H1 (cell line): ENCODE measurements at regions not wholly inside any gene's neighbourhood (a gene's known extent, or its start where the extent isn't known, plus 50 kb on each side); places are given as distances from the start of the nearest gene placed in this dataset.

ENCODE experiments used
- CTCF ChIA-PET: fragments of 300-600 bp; sonication (Branson Sonifier 250); formaldehyde crosslinking; loops from one replicate; lab custom pipeline; 2021; ENCODE audit not compliant: partially characterized antibody; lab: Charles Lee
- POLR2A ChIA-PET: fragments of 300-600 bp; sonication (Branson Sonifier 250); formaldehyde crosslinking; loops from one replicate; lab custom pipeline; 2021; ENCODE audit warnings: inconsistent platforms; ENCODE audit not compliant: partially characterized antibody; lab: Charles Lee
- DNase-seq, 2 experiments: peaks; one replicate each; pipeline versions ENCODE4 v3.0.0 to v3.0.0-alpha.2; 2010 to 2022; ENCODE audit warnings: low spot score in 2 of 2, low read depth in 1 of 2, mixed read lengths in 1 of 2
- FAIRE-seq: peaks from 2 replicates; lab custom pipeline; 2011; peaks lifted over from hg19 to GRCh38; lab: Jason Lieb, UNC
- H2AFZ ChIP-seq: 2 replicates; pipeline ENCODE4 v1.8.1; 2012; ENCODE audit warnings: low read length, inconsistent platforms
- H2AK5ac ChIP-seq: 2 replicates; pipeline ENCODE4 v1.6.1; 2013; ENCODE audit warnings: low read depth, low read length
- H2BK120ac ChIP-seq: replicated peaks from 2 replicates; pipeline ENCODE3; 2013; ENCODE audit warnings: low read depth, low read length, inconsistent platforms
- H2BK12ac ChIP-seq: 2 replicates; pipeline ENCODE4 v1.6.1; 2013; ENCODE audit warnings: low read depth, low read length
- H2BK15ac ChIP-seq: 2 replicates; pipeline ENCODE4 v1.6.1; 2013; ENCODE audit warnings: low read length
- H2BK20ac ChIP-seq: 2 replicates; pipeline ENCODE4 v1.6.1; 2013; ENCODE audit warnings: low read length
- H2BK5ac ChIP-seq: 2 replicates; pipeline ENCODE4 v1.6.1; 2013; ENCODE audit warnings: low read depth, low read length
- H3K14ac ChIP-seq: 2 replicates; pipeline ENCODE4 v1.6.1; 2013; ENCODE audit warnings: inconsistent platforms; ENCODE audit not compliant: insufficient read length
- H3K18ac ChIP-seq: 2 replicates; pipeline ENCODE4 v1.6.1; 2013; ENCODE audit warnings: low read length; ENCODE audit errors: extremely low read depth
- H3K23ac ChIP-seq: 2 replicates; pipeline ENCODE4 v1.6.1; 2013; ENCODE audit warnings: inconsistent platforms; ENCODE audit not compliant: insufficient read length
- H3K23me2 ChIP-seq: 2 replicates; pipeline ENCODE4 v1.6.1; 2013; ENCODE audit warnings: low read depth, low read length
- H3K27ac ChIP-seq: 2 replicates; pipeline ENCODE4 v1.6.1; 2011; ENCODE audit warnings: low read depth, low read length, inconsistent platforms
- H3K27me3 ChIP-seq, 4 experiments: replicated peaks in 1 of 4; 1 replicate in 1 of 4; 2 replicates in 3 of 4; pipeline versions ENCODE4 v1.6.1 to v1.8.1; 2011 to 2013; ENCODE audit warnings: low read length in 3 of 4, mild to moderate bottlenecking in 3 of 4, inconsistent platforms in 2 of 4, mixed read lengths in 2 of 4, moderate library complexity in 1 of 4; ENCODE audit not compliant: control insufficient read depth in 3 of 4, insufficient read depth in 3 of 4; ENCODE audit errors: extremely low read depth in 1 of 4
- H3K36me3 ChIP-seq, 4 experiments: 2 replicates each; pipeline versions ENCODE4 v1.6.1 to v1.8.1; 2011 to 2013; ENCODE audit warnings: mild to moderate bottlenecking in 4 of 4, low read length in 3 of 4, moderate library complexity in 2 of 4, control low read depth in 1 of 4, inconsistent platforms in 1 of 4; ENCODE audit not compliant: insufficient read depth in 4 of 4, control insufficient read depth in 2 of 4
- H3K4ac ChIP-seq: replicated peaks from 2 replicates; pipeline ENCODE3; 2013; ENCODE audit warnings: low read length, low read depth, mixed read lengths, inconsistent platforms; ENCODE audit not compliant: insufficient read length
- H3K4me1 ChIP-seq, 4 experiments: replicated peaks in 1 of 4; 1 replicate in 1 of 4; 2 replicates in 3 of 4; pipeline versions ENCODE4 v1.6.1 to v1.8.1; 2011 to 2013; ENCODE audit warnings: low read length in 3 of 4, inconsistent platforms in 2 of 4, mixed read lengths in 1 of 4; ENCODE audit not compliant: insufficient read depth in 4 of 4, control insufficient read depth in 3 of 4
- H3K4me2 ChIP-seq, 2 experiments: 2 replicates each; pipeline versions ENCODE4 v1.6.1 to v1.8.1; 2011 to 2013; ENCODE audit warnings: low read depth in 2 of 2, low read length in 2 of 2, control low read depth in 1 of 2, inconsistent platforms in 1 of 2, mild to moderate bottlenecking in 1 of 2; ENCODE audit not compliant: insufficient read depth in 1 of 2
- H3K4me3 ChIP-seq, 4 experiments: fragments of 200-600, 300-600 bp in 1 of 4; sonication (generic), shearing (Covaris generic), sonication (Bioruptor Twin) in 1 of 4; 2 replicates each; pipeline versions ENCODE4 v1.5.1 to v1.8.1; 2011 to 2016; ENCODE audit warnings: low read length in 4 of 4, low read depth in 3 of 4, control low read depth in 2 of 4, inconsistent platforms in 2 of 4, mild to moderate bottlenecking in 2 of 4, mixed read lengths in 1 of 4, moderate library complexity in 1 of 4; ENCODE audit not compliant: insufficient read depth in 2 of 4; ENCODE audit errors: extremely low read depth in 1 of 4
- H3K56ac ChIP-seq: replicated peaks from 2 replicates; pipeline ENCODE3; 2013; ENCODE audit warnings: low read depth, mild to moderate bottlenecking, mixed read lengths, low read length, inconsistent platforms; ENCODE audit not compliant: insufficient read length
- H3K79me1 ChIP-seq: 2 replicates; pipeline ENCODE4 v1.6.1; 2013; ENCODE audit warnings: low read depth, low read length, control low read depth
- H3K79me2 ChIP-seq, 2 experiments: 2 replicates each; pipeline versions ENCODE4 v1.6.1 to v1.8.1; 2012 to 2013; ENCODE audit warnings: low read length in 2 of 2, mild to moderate bottlenecking in 2 of 2, inconsistent platforms in 1 of 2; ENCODE audit not compliant: insufficient read depth in 2 of 2, control insufficient read depth in 1 of 2
- H3K9ac ChIP-seq, 4 experiments: replicated peaks in 1 of 4; 1 replicate in 1 of 4; 2 replicates in 3 of 4; pipeline versions ENCODE4 v1.6.1 to v1.8.1; 2011 to 2013; ENCODE audit warnings: low read depth in 3 of 4, low read length in 3 of 4, control low read depth in 2 of 4, mild to moderate bottlenecking in 2 of 4, moderate library complexity in 2 of 4, inconsistent platforms in 1 of 4; ENCODE audit errors: extremely low read depth in 1 of 4
- H3K9me3 ChIP-seq, 2 experiments: 2 replicates each; pipeline versions ENCODE4 v1.6.1 to v1.8.1; 2012 to 2013; ENCODE audit warnings: mild to moderate bottlenecking in 2 of 2, moderate library complexity in 2 of 2, control low read depth in 1 of 2, inconsistent platforms in 1 of 2, low read depth in 1 of 2, low read length in 1 of 2, mixed read lengths in 1 of 2; ENCODE audit not compliant: insufficient read depth in 2 of 2
- H4K20me1 ChIP-seq, 2 experiments: replicated peaks in 1 of 2; 2 replicates each; pipeline versions ENCODE3 to v1.8.1; 2011 to 2013; ENCODE audit warnings: inconsistent platforms in 2 of 2, low read length in 2 of 2, mild to moderate bottlenecking in 1 of 2; ENCODE audit not compliant: insufficient read depth in 2 of 2, control insufficient read depth in 1 of 2
- H4K5ac ChIP-seq: 2 replicates; pipeline ENCODE4 v1.6.1; 2013; ENCODE audit warnings: low read length, low read depth, mixed read lengths, inconsistent platforms; ENCODE audit not compliant: insufficient read length
- H4K8ac ChIP-seq: 2 replicates; pipeline ENCODE4 v1.8.0; 2013; ENCODE audit warnings: mild to moderate bottlenecking, moderate library complexity, low read length, inconsistent platforms; ENCODE audit not compliant: insufficient read depth; ENCODE audit errors: extremely low read depth
- H4K91ac ChIP-seq: replicated peaks from 2 replicates; pipeline ENCODE3; 2013; ENCODE audit warnings: low read length, mixed read lengths, inconsistent platforms; ENCODE audit not compliant: insufficient read length
- FOSL1 ChIP-seq: IDR thresholded peaks from 2 replicates; pipeline ENCODE4 v1.6.1; 2011; ENCODE audit warnings: mild to moderate bottlenecking, low read depth, low read length, moderate library complexity; ENCODE audit not compliant: insufficient read depth
- KDM5A ChIP-seq: fragments of 200-600 bp; IDR thresholded peaks from 2 replicates; pipeline ENCODE4 v1.7.1; 2012; ENCODE audit warnings: mild to moderate bottlenecking, low read length, inconsistent platforms, mixed read lengths
- SIX5 ChIP-seq: IDR thresholded peaks from 2 replicates; pipeline ENCODE4 v1.6.1; 2011; ENCODE audit warnings: mild to moderate bottlenecking, low read depth, low read length
- YY1 ChIP-seq: IDR thresholded peaks from 2 replicates; pipeline ENCODE4 v1.6.1; 2011; ENCODE audit warnings: low read depth, mild to moderate bottlenecking, low read length
- ZNF274 ChIP-seq: IDR thresholded peaks from 2 replicates; pipeline ENCODE4 v1.7.0; 2012; ENCODE audit warnings: low read length, borderline replicate concordance; ENCODE audit errors: extremely low read depth
- WGBS, 2 experiments: shearing (Covaris generic) in 1 of 2; methylation state at CpG; one replicate each; pipeline versions ENCODE4 v1.1.6 to v1.1.7; 2013 to 2015; ENCODE audit warnings: low lambda C conversion rate in 2 of 2, mixed read lengths in 2 of 2, inconsistent platforms in 1 of 2, low coverage in 1 of 2, missing lambda C conversion rate in 1 of 2; ENCODE audit not compliant: insufficient replicate concordance in 2 of 2, insufficient coverage in 1 of 2, insufficient read length in 1 of 2; ENCODE audit errors: extremely low coverage in 1 of 2, missing lambda C conversion rate in 1 of 2; 5-methylcytosine and 5-hydroxymethylcytosine counted together
- TF ChIP-seq, protein P1 (sequence below): IDR thresholded peaks from 2 replicates; pipeline ENCODE4 v1.6.1; 2012; ENCODE audit warnings: inconsistent platforms

DNA sequence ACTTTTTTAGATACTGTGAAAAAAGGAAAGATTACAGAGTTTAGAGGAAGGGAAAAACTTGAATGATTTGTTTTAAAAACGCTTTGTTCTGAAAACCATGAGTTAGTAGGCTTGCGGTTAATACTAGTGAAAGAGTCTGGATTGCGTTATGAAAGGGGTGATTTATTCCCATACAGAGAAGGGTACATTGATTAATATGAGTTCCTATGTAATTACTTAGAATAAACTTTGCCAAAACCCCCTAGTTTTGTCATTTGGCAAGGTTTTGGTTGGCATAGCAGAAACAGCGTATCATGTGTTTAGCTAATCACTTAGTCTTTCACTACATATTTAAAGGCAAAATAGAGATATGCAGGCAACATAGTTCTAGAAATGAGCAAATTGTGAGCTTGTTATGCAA is 91.2 kb upstream of the POT1 start:
- Histone ChIP-seq H3K4me3 (no peak overlapping the region), H3K9me3 (no peaks in the 10 kb centered on the region), H3K9ac (no peak overlapping the region), H2AK5ac (no peak overlapping the region), H2AFZ (no peak overlapping the region), H2BK5ac (no peak overlapping the region), H3K4me2 (no peak overlapping the region), H3K27me3 (no peaks in the 10 kb centered on the region), H3K4ac (no peak overlapping the region), H2BK12ac (no peak overlapping the region), H3K4me1 (no peaks in the 10 kb centered on the region), H3K23ac (no peak overlapping the region), H2BK15ac (no peak overlapping the region), H3K79me1 (no peaks in the 10 kb centered on the region), H3K36me3 (no peaks in the 10 kb centered on the region), H3K79me2 (no peaks in the 10 kb centered on the region), H2BK120ac (no peak overlapping the region), H3K23me2 (no peaks in the 10 kb centered on the region), H3K18ac (no peak overlapping the region), H4K20me1 (no peaks in the 10 kb centered on the region), H3K14ac (no peak overlapping the region), H4K91ac (no peak overlapping the region), H4K8ac (no peak overlapping the region), H4K5ac (no peak overlapping the region), H3K56ac (no peak overlapping the region), H3K27ac (no peak overlapping the region), H2BK20ac (no peak overlapping the region)
- WGBS, 2 experiments: 88% methylated on average over 4 of the region's 4 CpGs; no CpG with 5 or more reads in 1 of the 2 experiments
- DNase-seq (no peak), FAIRE-seq (no peak)
- no peak for TF ChIP-seq FOSL1
- no peak for TF ChIP-seq ZNF274
- TF ChIP-seq, protein P1, sequence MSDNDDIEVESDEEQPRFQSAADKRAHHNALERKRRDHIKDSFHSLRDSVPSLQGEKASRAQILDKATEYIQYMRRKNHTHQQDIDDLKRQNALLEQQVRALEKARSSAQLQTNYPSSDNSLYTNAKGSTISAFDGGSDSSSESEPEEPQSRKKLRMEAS: no peak
- TF ChIP-seq SIX5: no peak
- no peak for TF ChIP-seq KDM5A
- no peak for TF ChIP-seq YY1
- ChIA-PET CTCF (no interaction called here), POLR2A (no interaction called here)
